ENCODE measurements at regions not wholly inside any gene's neighbourhood (a gene's known extent, or its start where the extent isn't known, plus 50 kb on each side); places are given as distances from the start of the nearest gene placed in this dataset.

GRCh38 chr2:173557497-173557896 is 202.8 kb downstream of the CDCA7 start:
- no peaks in the 10 kb centered on the region for H3K9me3 ChIP-seq (ENCODE audit: low read length)
- no peaks in the 10 kb centered on the region for H4K20me1 ChIP-seq (ENCODE audit: insufficient read depth)
- H3K4me3 ChIP-seq (ENCODE audit: low read length) = no peak overlapping the region
- no peaks in the 10 kb centered on the region for H3F3A ChIP-seq (ENCODE audit: insufficient read depth, low read length, poor library complexity, severe bottlenecking)
- TF ChIP-seq TAF1 (IDR thresholded peaks at IDR 0.05; ENCODE audit: low read depth) = no peak
- no peak for TF ChIP-seq EZH2 (IDR thresholded peaks at IDR 0.05; ENCODE audit: borderline replicate concordance, insufficient read depth, low read length, poor library complexity, severe bottlenecking)
- TF ChIP-seq REST (IDR thresholded peaks at IDR 0.05; ENCODE audit: borderline replicate concordance) = no peak
- no peak for TF ChIP-seq POLR2AphosphoS5 (IDR thresholded peaks at IDR 0.05)
- no peak for TF ChIP-seq RAD21 (conservative IDR thresholded peaks at IDR 0.05)
- TF ChIP-seq EP300 (conservative IDR thresholded peaks at IDR 0.05; ENCODE audit: poor library complexity, severe bottlenecking) = no peak
- no peak for TF ChIP-seq SMC3 (conservative IDR thresholded peaks at IDR 0.05; ENCODE audit: poor library complexity)
- TF ChIP-seq CTCF (IDR thresholded peaks at IDR 0.05; ENCODE audit: poor library complexity, severe bottlenecking) = no peak
- TF ChIP-seq MXI1 (conservative IDR thresholded peaks at IDR 0.05; ENCODE audit: poor library complexity, severe bottlenecking) = no peak
- H3K27ac ChIP-seq (ENCODE audit: low read length) = no peak overlapping the region
- H2AFZ ChIP-seq (ENCODE audit: low read depth, low read length) = no peak overlapping the region
- H3K9me2 ChIP-seq (ENCODE audit: insufficient read depth, low read length) = no peaks in the 10 kb centered on the region
- no peaks in the 10 kb centered on the region for H3K79me2 ChIP-seq (replicated peaks; ENCODE audit: insufficient read depth, low read length)
- H3K9ac ChIP-seq (ENCODE audit: low read length) = no peak overlapping the region
- no peak overlapping the region for H3K4me2 ChIP-seq (ENCODE audit: low read length)
- H3K36me3 ChIP-seq (ENCODE audit: insufficient read depth, low read length) = no peaks in the 10 kb centered on the region
- H3K27me3 ChIP-seq (ENCODE audit: insufficient read depth, low read depth, low read length) = no peaks in the 10 kb centered on the region

- Histone ChIP-seq H2AFZ (ENCODE audit: low read depth, low read length) (no peak overlapping the region), H3K27me3 (ENCODE audit: insufficient read depth, low read depth, low read length) (no peaks in the 10 kb centered on the region), H3K9ac (ENCODE audit: low read length) (no peak overlapping the region), H3K4me3 (ENCODE audit: low read length) (no peak overlapping the region), H3K27ac (ENCODE audit: low read length) (no peak overlapping the region), H4K20me1 (ENCODE audit: insufficient read depth) (no peaks in the 10 kb centered on the region), H3K36me3 (ENCODE audit: insufficient read depth, low read length) (no peaks in the 10 kb centered on the region), H3F3A (ENCODE audit: insufficient read depth, low read length, poor library complexity, severe bottlenecking) (no peaks in the 10 kb centered on the region), H3K9me3 (ENCODE audit: low read length) (no peaks in the 10 kb centered on the region), H3K4me2 (ENCODE audit: low read length) (no peak overlapping the region), H3K79me2 (replicated peaks; ENCODE audit: insufficient read depth, low read length) (no peaks in the 10 kb centered on the region), H3K9me2 (ENCODE audit: insufficient read depth, low read length) (no peaks in the 10 kb centered on the region)
- TF ChIP-seq REST (IDR thresholded peaks at IDR 0.05; ENCODE audit: borderline replicate concordance) (no peak), TAF1 (IDR thresholded peaks at IDR 0.05; ENCODE audit: low read depth) (no peak), MXI1 (conservative IDR thresholded peaks at IDR 0.05; ENCODE audit: poor library complexity, severe bottlenecking) (no peak), EP300 (conservative IDR thresholded peaks at IDR 0.05; ENCODE audit: poor library complexity, severe bottlenecking) (no peak)
Observed at GRCh38 chr2:173567493-173567892, 212.8 kb downstream of the CDCA7 start.

Measured in neural cell (in vitro differentiated cells).